NOMO-1 (cell line): ENCODE measurements at regions not wholly inside any gene's neighbourhood (a gene's known extent, or its start where the extent isn't known, plus 50 kb on each side); places are given as distances from the start of the nearest gene placed in this dataset.

Experiments used
- DNase-seq, 2 experiments: peaks; one replicate each; lab custom pipeline; 2025; ENCODE audit not compliant: unreplicated experiment in 2 of 2; lab: John Stamatoyannopoulos, UW

DNA sequence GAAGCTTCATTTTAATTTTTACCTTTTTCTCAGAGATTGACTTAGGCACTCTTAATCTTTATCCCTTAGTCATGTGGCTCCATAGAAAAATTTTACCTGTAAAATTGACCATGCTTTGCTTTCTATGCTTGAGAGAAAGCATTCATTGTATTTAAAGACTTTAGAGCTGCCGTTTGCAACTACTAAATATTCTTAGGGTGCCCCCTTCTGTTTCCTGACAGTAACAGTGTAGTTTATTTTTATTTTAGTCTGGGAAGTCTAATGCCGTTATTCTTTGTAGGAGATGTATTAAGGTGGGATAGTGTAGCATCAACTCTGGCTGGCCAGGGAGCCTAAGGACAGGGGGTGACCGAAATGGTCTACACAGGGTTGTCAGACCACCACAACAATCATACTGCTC is 84.5 kb upstream of the SYNPR start:
- peak in 1 of 2 experiments; percentile 2 for DNase-seq

DNA sequence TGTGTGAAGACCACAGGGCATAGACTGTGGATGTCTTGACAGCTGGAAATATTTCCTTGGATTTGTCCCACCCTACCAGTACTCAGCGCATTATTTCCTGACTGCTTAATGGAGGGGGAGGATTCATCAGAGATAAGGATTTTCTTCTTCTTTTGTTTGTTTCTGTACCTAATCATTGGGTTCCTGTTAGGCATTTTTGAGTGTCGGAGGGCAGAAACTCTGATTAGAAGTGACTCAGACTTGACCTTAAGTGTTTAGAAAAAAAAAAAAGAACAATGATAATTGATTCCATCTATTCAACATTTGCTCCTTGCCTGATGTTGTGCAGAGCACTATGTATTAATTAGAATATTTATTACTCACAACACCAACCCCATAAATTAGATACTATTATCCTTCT is 78.5 kb upstream of the SYNPR start:
- DNase-seq: no peak

DNA sequence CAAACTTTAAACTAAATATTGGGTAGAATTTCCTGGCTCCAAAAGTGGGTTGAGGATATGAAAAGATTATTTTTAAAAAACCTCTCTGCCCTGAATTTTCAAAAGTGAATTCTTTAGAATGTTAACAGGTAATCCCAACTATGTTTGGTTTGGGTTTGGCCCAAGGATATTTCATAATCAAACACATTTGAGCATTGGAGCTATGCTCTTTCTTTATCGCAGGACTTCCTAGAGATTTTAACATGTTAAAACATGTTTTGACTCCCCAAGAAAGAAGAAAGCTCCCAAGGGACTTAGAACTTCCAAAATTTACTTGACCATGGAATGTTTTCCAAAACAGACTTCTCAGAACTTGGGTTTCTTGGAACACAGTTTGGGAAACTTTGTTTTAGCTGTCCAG is 75.6 kb upstream of the SYNPR start:
- no peak for DNase-seq

DNA sequence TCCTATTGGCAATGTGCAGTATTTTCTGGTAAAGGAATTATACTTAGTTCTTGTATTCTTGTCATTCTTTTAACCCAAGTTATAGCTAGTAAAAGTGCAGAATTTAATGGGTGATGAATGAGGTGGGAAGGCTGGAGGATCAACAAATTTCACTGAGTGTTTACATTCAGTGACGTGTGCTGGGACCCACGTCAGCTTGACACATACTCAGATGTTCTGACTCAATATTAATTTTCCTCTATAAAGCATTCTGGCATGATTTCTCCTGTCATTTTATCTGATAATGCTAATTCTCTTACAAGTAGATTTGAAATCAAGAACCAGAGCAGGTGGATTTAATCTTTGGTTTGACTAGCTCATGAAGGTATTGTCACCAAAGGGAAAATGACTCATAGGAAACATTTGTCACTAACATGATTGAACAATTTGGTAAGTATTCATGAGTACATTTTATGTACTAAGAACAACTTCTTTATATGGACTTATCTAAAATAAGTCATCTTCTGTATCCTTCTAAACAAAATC is 71.0 kb upstream of the SYNPR start:
- no peak for DNase-seq

DNA sequence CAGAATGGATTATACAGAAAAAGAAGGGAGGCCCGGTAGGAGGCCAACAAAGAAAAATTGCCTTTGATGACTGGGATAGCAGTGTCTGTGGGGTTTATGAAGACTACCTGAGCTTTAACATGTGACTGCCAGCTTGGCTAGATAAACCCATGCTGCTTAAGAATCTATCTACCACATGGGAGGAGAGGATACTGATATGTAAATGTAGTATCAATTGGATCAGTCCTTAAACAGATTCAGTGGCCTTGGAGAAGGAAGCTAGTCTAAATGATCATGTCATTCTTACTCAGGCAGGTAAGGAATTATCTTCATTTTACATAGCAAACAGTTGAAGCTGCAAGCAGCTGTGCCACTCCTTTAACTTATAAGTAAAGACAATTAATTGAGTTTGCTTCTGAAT is 50.0 kb upstream of the SYNPR start:
- DNase-seq: no peak
